Daoy (cell line): ENCODE measurements at regions not wholly inside any gene's neighbourhood (a gene's known extent, or its start where the extent isn't known, plus 50 kb on each side); places are given as distances from the start of the nearest gene placed in this dataset.
A peak's percentile ranks its signal among the peaks of the same experiment; 100 is the strongest.
"Not testable (repeated sequence)": the region's sequence is repeated elsewhere in the genome, so short reads cannot be mapped to it uniquely, and the experiment has no call there.

ENCODE experiments used
- DNase-seq: peaks from one replicate; pipeline ENCODE4 v3.0.0-alpha.2; 2015; ENCODE audit warnings: low read depth

GRCh38 chr5:108696951-108697715 is 50.6 kb upstream of the FER start:
- no peak for DNase-seq

- no peak for DNase-seq
Measured at GRCh38 chr5:108696407-108696806, 51.3 kb upstream of the FER start.

GRCh38 chr5:108688485-108688884 is 59.2 kb upstream of the FER start:
- no peak for DNase-seq

GRCh38 chr5:108687595-108688200 is 60.0 kb upstream of the FER start:
- DNase-seq: no peak

- no peak for DNase-seq
Measured at GRCh38 chr5:108686676-108687075, 61.0 kb upstream of the FER start.

- not testable (repeated sequence) for DNase-seq
Measured at GRCh38 chr5:108685448-108686216, 62.1 kb upstream of the FER start.

- peak; percentile 59 for DNase-seq
Measured at GRCh38 chr5:108681079-108681921, 66.4 kb upstream of the FER start.

- no peak for DNase-seq
Measured at GRCh38 chr5:108678091-108678490, 69.6 kb upstream of the FER start.

GRCh38 chr5:108675736-108676135 is 72.0 kb upstream of the FER start:
- DNase-seq: no peak

- DNase-seq: no peak
Measured at GRCh38 chr5:108672639-108673038, 75.1 kb upstream of the FER start.

- no peak for DNase-seq
Measured at GRCh38 chr5:108670591-108671289, 77.0 kb upstream of the FER start.

- no peak for DNase-seq
Measured at GRCh38 chr5:108669462-108669861, 78.2 kb upstream of the FER start.

GRCh38 chr5:108661590-108662219 is 86.0 kb upstream of the FER start:
- DNase-seq: peak; percentile 20

- no peak for DNase-seq
Measured at GRCh38 chr5:108661024-108661423, 86.7 kb upstream of the FER start.

GRCh38 chr5:108660291-108660690 is 87.4 kb upstream of the FER start:
- DNase-seq: no peak

- no peak for DNase-seq
Measured at GRCh38 chr5:108659531-108659930, 88.2 kb upstream of the FER start.

GRCh38 chr5:108655750-108656450 is 91.8 kb upstream of the FER start:
- DNase-seq: no peak

GRCh38 chr5:108654051-108654450 is 93.6 kb upstream of the FER start:
- no peak for DNase-seq

- DNase-seq: no peak
Measured at GRCh38 chr5:108653201-108653600, 94.5 kb upstream of the FER start.

- DNase-seq: peak; percentile 19
Measured at GRCh38 chr5:108650997-108651396, 96.7 kb upstream of the FER start.
